Natural killer cell (primary cell): ENCODE measurements at regions not wholly inside any gene's neighbourhood (a gene's known extent, or its start where the extent isn't known, plus 50 kb on each side); places are given as distances from the start of the nearest gene placed in this dataset.

Experiments used
- ATAC-seq, 3 donors: fragments of 150-1000 bp in 2 of 3; fragments of 200-7000 bp in 1 of 3; cut with Tn5 transposase; 1 replicate in 1 of 3; 2 replicates in 2 of 3; pipeline ENCODE4 v1.10.0; 2021; ENCODE audit warnings: mild to moderate bottlenecking in 2 of 3, moderate library complexity in 2 of 3
- DNase-seq, 2 donors: peaks; one replicate each; pipeline versions ENCODE4 v3.0.0 to v3.0.0-alpha.2; 2013 to 2021; ENCODE audit warnings: mixed read lengths in 1 of 2
- H3K27ac ChIP-seq: one replicate; pipeline ENCODE4 v1.5.1; 2013; ENCODE audit warnings: mild to moderate bottlenecking, low read length
- H3K27me3 ChIP-seq: one replicate; pipeline ENCODE4 v1.6.1; 2013; ENCODE audit warnings: low read length; ENCODE audit not compliant: control insufficient read depth, insufficient read depth
- H3K36me3 ChIP-seq: one replicate; pipeline ENCODE4 v1.6.1; 2013; ENCODE audit warnings: low read length; ENCODE audit not compliant: control insufficient read depth, insufficient read depth
- H3K4me1 ChIP-seq: one replicate; pipeline ENCODE4 v1.6.1; 2013; ENCODE audit warnings: low read length; ENCODE audit not compliant: control insufficient read depth, insufficient read depth
- H3K4me3 ChIP-seq: one replicate; pipeline ENCODE4 v1.5.1; 2013; ENCODE audit warnings: low read length
- H3K9me3 ChIP-seq: one replicate; pipeline ENCODE4 v1.6.1; 2013; ENCODE audit warnings: low read length; ENCODE audit not compliant: control insufficient read depth, insufficient read depth
- H3K27ac Mint-ChIP-seq, 2 donors: one replicate each; pipeline ENCODE4 v1.8.0; 2022; ENCODE audit warnings: mild to moderate bottlenecking in 2 of 2, mixed read lengths in 2 of 2, moderate library complexity in 1 of 2
- H3K27me3 Mint-ChIP-seq, 2 donors: one replicate each; pipeline ENCODE4 v1.8.0; 2022; ENCODE audit warnings: low read depth in 2 of 2, mixed read lengths in 2 of 2
- H3K36me3 Mint-ChIP-seq: one replicate; pipeline ENCODE4 v1.8.0; 2022; ENCODE audit warnings: mixed read lengths
- H3K4me1 Mint-ChIP-seq, 2 donors: one replicate each; pipeline ENCODE4 v1.8.0; 2022; ENCODE audit warnings: mixed read lengths in 2 of 2
- H3K4me3 Mint-ChIP-seq: one replicate; pipeline ENCODE4 v1.8.0; 2022; ENCODE audit warnings: mild to moderate bottlenecking, moderate library complexity, mixed read lengths
- H3K9me3 Mint-ChIP-seq, 2 donors: one replicate each; pipeline ENCODE4 v1.8.0; 2022; ENCODE audit warnings: mixed read lengths in 2 of 2
- WGBS: methylation state at CpG from one replicate; pipeline ENCODE4 v1.1.7; 2013; ENCODE audit warnings: missing lambda C conversion rate; ENCODE audit not compliant: insufficient coverage; 5-methylcytosine and 5-hydroxymethylcytosine counted together
- intact Hi-C: fragments of 100-400 bp; cut with micrococcal nuclease; formaldehyde crosslinking; loops from one replicate; pipeline ENCODE4 v1.14.2; 2022
- TF ChIP-seq, protein P1 (sequence below): fragments of 200-600 bp; IDR thresholded peaks from one replicate; pipeline ENCODE4 v1.8.0; 2022; ENCODE audit warnings: antibody characterized with exemption

DNA sequence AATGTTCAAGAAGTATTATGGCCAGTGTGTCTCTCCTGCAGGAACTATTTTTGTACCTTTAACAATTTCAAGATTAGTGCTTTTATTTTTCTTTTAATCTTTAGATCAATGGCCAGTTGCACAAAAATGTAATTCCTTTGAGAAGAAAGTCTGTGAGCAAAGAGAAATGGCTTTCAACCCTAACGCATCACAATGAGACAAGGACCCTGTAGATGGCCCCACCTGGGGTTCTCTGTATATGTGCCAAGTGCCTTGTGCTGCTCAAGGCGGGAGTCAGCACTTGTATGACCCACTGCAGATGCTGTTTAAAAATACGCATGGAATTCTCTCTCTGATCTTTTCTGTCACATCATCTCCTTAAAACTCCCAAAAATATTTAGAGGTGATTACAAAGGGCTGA, 453.4 kb downstream of the OCA2 start:
- no peaks in the 10 kb centered on the region for H3K36me3 ChIP-seq
- no peak overlapping the region for H3K4me3 Mint-ChIP-seq
- DNase-seq (no peak), ATAC-seq (no peak)
- H3K27me3 ChIP-seq: no peaks in the 10 kb centered on the region
- no peak overlapping the region for H3K27ac ChIP-seq
- no peak overlapping the region for H3K4me3 ChIP-seq
- TF ChIP-seq, protein P1, sequence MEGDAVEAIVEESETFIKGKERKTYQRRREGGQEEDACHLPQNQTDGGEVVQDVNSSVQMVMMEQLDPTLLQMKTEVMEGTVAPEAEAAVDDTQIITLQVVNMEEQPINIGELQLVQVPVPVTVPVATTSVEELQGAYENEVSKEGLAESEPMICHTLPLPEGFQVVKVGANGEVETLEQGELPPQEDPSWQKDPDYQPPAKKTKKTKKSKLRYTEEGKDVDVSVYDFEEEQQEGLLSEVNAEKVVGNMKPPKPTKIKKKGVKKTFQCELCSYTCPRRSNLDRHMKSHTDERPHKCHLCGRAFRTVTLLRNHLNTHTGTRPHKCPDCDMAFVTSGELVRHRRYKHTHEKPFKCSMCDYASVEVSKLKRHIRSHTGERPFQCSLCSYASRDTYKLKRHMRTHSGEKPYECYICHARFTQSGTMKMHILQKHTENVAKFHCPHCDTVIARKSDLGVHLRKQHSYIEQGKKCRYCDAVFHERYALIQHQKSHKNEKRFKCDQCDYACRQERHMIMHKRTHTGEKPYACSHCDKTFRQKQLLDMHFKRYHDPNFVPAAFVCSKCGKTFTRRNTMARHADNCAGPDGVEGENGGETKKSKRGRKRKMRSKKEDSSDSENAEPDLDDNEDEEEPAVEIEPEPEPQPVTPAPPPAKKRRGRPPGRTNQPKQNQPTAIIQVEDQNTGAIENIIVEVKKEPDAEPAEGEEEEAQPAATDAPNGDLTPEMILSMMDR: no peak
- intact Hi-C loops: no loop called here
- no peak overlapping the region for H3K27ac Mint-ChIP-seq
- no peaks in the 10 kb centered on the region for H3K4me1 Mint-ChIP-seq
- H3K9me3 ChIP-seq: peaks cover 5% of the 10 kb centered on the region
- 80% methylated on average over 2 of the region's 3 CpGs for WGBS
- no peaks in the 10 kb centered on the region for H3K4me1 ChIP-seq
- peaks cover 14 to 17% of the 10 kb centered on the region in 2 donors for H3K9me3 Mint-ChIP-seq
- no peaks in the 10 kb centered on the region for H3K27me3 Mint-ChIP-seq
- H3K36me3 Mint-ChIP-seq: peaks cover 14% of the 10 kb centered on the region

DNA sequence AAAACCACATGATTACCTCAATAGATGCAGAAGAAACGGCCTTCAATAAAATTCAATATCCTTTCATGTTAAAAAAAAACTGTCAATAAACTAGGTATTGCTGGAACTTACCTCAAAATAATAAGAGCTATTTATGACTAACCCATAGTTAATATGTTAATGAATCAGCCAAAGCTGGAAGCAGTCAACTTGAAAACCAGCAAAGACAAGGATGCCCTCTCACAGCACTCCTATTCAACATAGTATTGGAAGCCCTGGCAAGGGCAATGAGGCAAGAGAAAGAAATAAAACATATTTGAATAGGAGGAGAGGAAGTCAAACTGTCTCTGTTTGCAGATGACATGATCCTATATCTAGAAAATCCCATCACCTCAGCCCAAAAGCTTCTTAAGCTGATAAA, 456.1 kb downstream of the OCA2 start:
- Histone ChIP-seq H3K4me3 (no peak overlapping the region), H3K27ac (no peak overlapping the region), H3K27me3 (no peaks in the 10 kb centered on the region), H3K9me3 (peaks cover 12% of the 10 kb centered on the region), H3K36me3 (no peaks in the 10 kb centered on the region), H3K4me1 (no peaks in the 10 kb centered on the region)
- no CpG with 5 or more reads among the region's 1 CpG for WGBS
- TF ChIP-seq, protein P1: no peak
- intact Hi-C loops: no loop called here
- Mint-ChIP-seq H3K27me3 (no peaks in the 10 kb centered on the region), H3K27ac (no peak overlapping the region), H3K4me3 (no peak overlapping the region), H3K4me1 (no peaks in the 10 kb centered on the region), H3K36me3 (peaks cover 20% of the 10 kb centered on the region), H3K9me3 (peaks cover 21 to 22% of the 10 kb centered on the region in 2 donors)
- DNase-seq: no peak
- no peak for ATAC-seq

DNA sequence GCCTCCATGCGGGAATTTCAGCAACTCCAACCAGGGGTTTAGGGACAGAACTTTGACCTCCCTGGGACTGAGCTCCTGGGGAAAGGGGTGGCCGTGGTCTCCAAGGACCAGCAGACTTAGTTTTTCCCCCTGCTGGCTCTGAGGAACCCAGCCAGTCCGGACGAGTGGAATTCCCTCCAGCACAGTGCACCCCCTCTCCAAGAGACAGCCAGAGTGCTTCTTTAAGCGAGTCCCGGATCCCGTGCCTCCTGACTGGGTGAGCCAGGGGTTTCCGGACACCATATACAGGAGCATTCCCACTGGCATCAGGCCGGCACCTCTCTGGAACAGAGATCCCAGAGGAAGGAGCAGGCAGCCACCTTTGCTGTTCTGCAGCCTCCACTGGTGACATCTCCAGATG, 459.5 kb downstream of the OCA2 start:
- Histone ChIP-seq H3K27me3 (no peaks in the 10 kb centered on the region), H3K9me3 (peaks cover 9% of the 10 kb centered on the region), H3K4me1 (no peaks in the 10 kb centered on the region), H3K36me3 (no peaks in the 10 kb centered on the region), H3K4me3 (no peak overlapping the region), H3K27ac (no peak overlapping the region)
- H3K9me3 Mint-ChIP-seq: peaks cover 18 to 23% of the 10 kb centered on the region in 2 donors
- H3K36me3 Mint-ChIP-seq: peaks cover 21% of the 10 kb centered on the region
- ATAC-seq: no peak
- H3K27ac Mint-ChIP-seq: no peak overlapping the region
- H3K27me3 Mint-ChIP-seq: no peaks in the 10 kb centered on the region
- TF ChIP-seq, protein P1: no peak
- WGBS: 95% methylated on average over 9 of the region's 9 CpGs
- no peaks in the 10 kb centered on the region for H3K4me1 Mint-ChIP-seq
- no peak for DNase-seq
- H3K4me3 Mint-ChIP-seq: no peak overlapping the region
- intact Hi-C loops: no loop called here

DNA sequence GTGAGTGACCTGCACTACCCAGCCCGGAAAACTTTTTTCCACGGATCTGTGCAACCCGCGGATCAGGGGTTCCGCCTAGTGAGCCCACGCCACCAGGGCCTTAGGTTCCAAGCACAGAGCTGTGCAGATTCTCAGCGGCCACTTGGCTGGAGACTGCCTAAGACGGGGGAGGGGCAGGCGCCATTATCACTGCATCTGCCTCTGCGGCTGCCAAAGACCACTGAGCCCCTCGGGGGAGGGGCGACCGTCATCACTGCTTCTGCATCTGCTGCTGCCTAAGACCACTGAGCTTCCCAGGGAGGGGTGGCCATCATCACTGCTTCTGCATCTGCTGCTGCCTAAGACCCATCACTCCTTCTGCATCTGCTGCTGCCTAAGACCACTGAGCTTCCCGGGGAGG, 460.2 kb downstream of the OCA2 start:
- intact Hi-C loops: no loop called here
- DNase-seq (no peak), ATAC-seq (no peak)
- no peak overlapping the region for H3K27ac ChIP-seq
- H3K27ac Mint-ChIP-seq: no peak overlapping the region
- H3K36me3 Mint-ChIP-seq: peaks cover 21% of the 10 kb centered on the region
- no peaks in the 10 kb centered on the region for H3K27me3 Mint-ChIP-seq
- peaks cover 9% of the 10 kb centered on the region for H3K9me3 ChIP-seq
- TF ChIP-seq, protein P1: no peak
- H3K27me3 ChIP-seq: no peaks in the 10 kb centered on the region
- H3K4me1 Mint-ChIP-seq: no peaks in the 10 kb centered on the region
- H3K4me1 ChIP-seq: no peaks in the 10 kb centered on the region
- H3K4me3 ChIP-seq: no peak overlapping the region
- peaks cover 21 to 23% of the 10 kb centered on the region in 2 donors for H3K9me3 Mint-ChIP-seq
- H3K36me3 ChIP-seq: no peaks in the 10 kb centered on the region
- 95% methylated on average over 14 of the region's 14 CpGs for WGBS
- no peak overlapping the region for H3K4me3 Mint-ChIP-seq
